ENCODE measurements at regions not wholly inside any gene's neighbourhood (a gene's known extent, or its start where the extent isn't known, plus 50 kb on each side); places are given as distances from the start of the nearest gene placed in this dataset.

- Histone ChIP-seq H4K20me1 (ENCODE audit: insufficient read depth) (no peaks in the 10 kb centered on the region), H3K4me1 (ENCODE audit: low read depth, poor library complexity, severe bottlenecking) (no peaks in the 10 kb centered on the region), H3K4me3 (IDR thresholded peaks at IDR 0.05; ENCODE audit: insufficient read depth, low read depth, low read length) (no peak overlapping the region), H3K36me3 (ENCODE audit: insufficient read depth) (no peaks in the 10 kb centered on the region), H3K9ac (no peak overlapping the region), H3K79me2 (ENCODE audit: insufficient read depth, low read depth) (no peaks in the 10 kb centered on the region), H2AFZ (ENCODE audit: low read depth) (no peak overlapping the region), H3K27me3 (ENCODE audit: insufficient read depth, low read depth) (no peaks in the 10 kb centered on the region), H3K27ac (no peak overlapping the region), H3K4me2 (no peak overlapping the region)
- TF ChIP-seq CTCF (conservative IDR thresholded peaks at IDR 0.05; ENCODE audit: low read depth, low read length): no peak
These were observed 511.5 kb upstream of the FAM241A start for GRCh38 chr4:111633663-111634266.

GRCh38 chr4:111635646-111636045 is 509.6 kb upstream of the FAM241A start:
- TF ChIP-seq CTCF (conservative IDR thresholded peaks at IDR 0.05; ENCODE audit: low read depth, low read length): no peak
- Histone ChIP-seq H3K4me1 (ENCODE audit: low read depth, poor library complexity, severe bottlenecking) (no peaks in the 10 kb centered on the region), H3K27ac (no peak overlapping the region), H3K9ac (no peak overlapping the region), H2AFZ (ENCODE audit: low read depth) (no peak overlapping the region), H4K20me1 (ENCODE audit: insufficient read depth) (no peaks in the 10 kb centered on the region), H3K27me3 (ENCODE audit: insufficient read depth, low read depth) (no peaks in the 10 kb centered on the region), H3K36me3 (ENCODE audit: insufficient read depth) (no peaks in the 10 kb centered on the region), H3K4me2 (no peak overlapping the region), H3K79me2 (ENCODE audit: insufficient read depth, low read depth) (no peaks in the 10 kb centered on the region), H3K4me3 (IDR thresholded peaks at IDR 0.05; ENCODE audit: insufficient read depth, low read depth, low read length) (no peak overlapping the region)

GRCh38 chr4:111636961-111637585 is 508.2 kb upstream of the FAM241A start:
- Histone ChIP-seq H3K27me3 (ENCODE audit: insufficient read depth, low read depth) (no peaks in the 10 kb centered on the region), H4K20me1 (ENCODE audit: insufficient read depth) (no peaks in the 10 kb centered on the region), H3K9ac (no peak overlapping the region), H3K36me3 (ENCODE audit: insufficient read depth) (no peaks in the 10 kb centered on the region), H3K79me2 (ENCODE audit: insufficient read depth, low read depth) (no peaks in the 10 kb centered on the region), H3K27ac (no peak overlapping the region), H3K4me1 (ENCODE audit: low read depth, poor library complexity, severe bottlenecking) (peaks cover 2% of the 10 kb centered on the region), H2AFZ (ENCODE audit: low read depth) (no peak overlapping the region), H3K4me3 (IDR thresholded peaks at IDR 0.05; ENCODE audit: insufficient read depth, low read depth, low read length) (no peak overlapping the region), H3K4me2 (no peak overlapping the region)
- no peak for TF ChIP-seq CTCF (conservative IDR thresholded peaks at IDR 0.05; ENCODE audit: low read depth, low read length)

GRCh38 chr4:111639120-111639690 is 506.0 kb upstream of the FAM241A start:
- no peak overlapping the region for H2AFZ ChIP-seq (ENCODE audit: low read depth)
- no peaks in the 10 kb centered on the region for H3K27me3 ChIP-seq (ENCODE audit: insufficient read depth, low read depth)
- no peak overlapping the region for H3K4me3 ChIP-seq (IDR thresholded peaks at IDR 0.05; ENCODE audit: insufficient read depth, low read depth, low read length)
- no peak overlapping the region for H3K9ac ChIP-seq
- H4K20me1 ChIP-seq (ENCODE audit: insufficient read depth): no peaks in the 10 kb centered on the region
- no peak overlapping the region for H3K27ac ChIP-seq
- no peaks in the 10 kb centered on the region for H3K79me2 ChIP-seq (ENCODE audit: insufficient read depth, low read depth)
- H3K36me3 ChIP-seq (ENCODE audit: insufficient read depth): no peaks in the 10 kb centered on the region
- H3K4me1 ChIP-seq (ENCODE audit: low read depth, poor library complexity, severe bottlenecking): peaks cover 2% of the 10 kb centered on the region
- no peak for TF ChIP-seq CTCF (conservative IDR thresholded peaks at IDR 0.05; ENCODE audit: low read depth, low read length)
- no peak overlapping the region for H3K4me2 ChIP-seq
